ENCODE measurements at regions not wholly inside any gene's neighbourhood (a gene's known extent, or its start where the extent isn't known, plus 50 kb on each side); places are given as distances from the start of the nearest gene placed in this dataset.

- no peak for DNase-seq (ENCODE audit: low read depth)
Measured at GRCh38 chr6:2429460-2429859, 184.1 kb upstream of the GMDS start.

- DNase-seq (ENCODE audit: low read depth) = no peak
Measured at GRCh38 chr6:2429032-2429431, 183.6 kb upstream of the GMDS start.

- no peak for DNase-seq (ENCODE audit: low read depth)
Measured at GRCh38 chr6:2426561-2427340, 181.3 kb upstream of the GMDS start.

- DNase-seq (ENCODE audit: low read depth) = no peak
Measured at GRCh38 chr6:2416128-2416712, 170.8 kb upstream of the GMDS start.

- no peak for DNase-seq (ENCODE audit: low read depth)
Measured at GRCh38 chr6:2414885-2415547, 169.6 kb upstream of the GMDS start.

GRCh38 chr6:2412731-2413130 lies 167.3 kb upstream of the GMDS start:
- DNase-seq (ENCODE audit: low read depth) = no peak

- DNase-seq (ENCODE audit: low read depth) = no peak
Measured at GRCh38 chr6:2410656-2411380, 165.4 kb upstream of the GMDS start.

GRCh38 chr6:2407525-2407924 lies 162.1 kb upstream of the GMDS start:
- no peak for DNase-seq (ENCODE audit: low read depth)

- no peak for DNase-seq (ENCODE audit: low read depth)
Measured at GRCh38 chr6:2404211-2404929, 159.0 kb upstream of the GMDS start.

- no peak for DNase-seq (ENCODE audit: low read depth)
Measured at GRCh38 chr6:2403546-2403945, 158.1 kb upstream of the GMDS start.

GRCh38 chr6:2396846-2397630 lies 151.6 kb upstream of the GMDS start:
- DNase-seq (ENCODE audit: low read depth) = no peak

- DNase-seq (ENCODE audit: low read depth) = no peak
Measured at GRCh38 chr6:2396042-2396657, 150.7 kb upstream of the GMDS start.

- DNase-seq (ENCODE audit: low read depth) = no peak
Measured at GRCh38 chr6:2388554-2389324, 143.3 kb upstream of the GMDS start.

GRCh38 chr6:2387445-2387844 lies 142.0 kb upstream of the GMDS start:
- no peak for DNase-seq (ENCODE audit: low read depth)

- no peak for DNase-seq (ENCODE audit: low read depth)
Measured at GRCh38 chr6:2385471-2385983, 140.1 kb upstream of the GMDS start.

GRCh38 chr6:2384528-2384927 lies 139.1 kb upstream of the GMDS start:
- no peak for DNase-seq (ENCODE audit: low read depth)

GRCh38 chr6:2381872-2382661 lies 136.7 kb upstream of the GMDS start:
- no peak for DNase-seq (ENCODE audit: low read depth)

GRCh38 chr6:2378891-2379652 lies 133.7 kb upstream of the GMDS start:
- DNase-seq (ENCODE audit: low read depth) = no peak

Measured in forelimb muscle (tissue), 1 donor.